ENCODE measurements at regions not wholly inside any gene's neighbourhood (a gene's known extent, or its start where the extent isn't known, plus 50 kb on each side); places are given as distances from the start of the nearest gene placed in this dataset.

DNA sequence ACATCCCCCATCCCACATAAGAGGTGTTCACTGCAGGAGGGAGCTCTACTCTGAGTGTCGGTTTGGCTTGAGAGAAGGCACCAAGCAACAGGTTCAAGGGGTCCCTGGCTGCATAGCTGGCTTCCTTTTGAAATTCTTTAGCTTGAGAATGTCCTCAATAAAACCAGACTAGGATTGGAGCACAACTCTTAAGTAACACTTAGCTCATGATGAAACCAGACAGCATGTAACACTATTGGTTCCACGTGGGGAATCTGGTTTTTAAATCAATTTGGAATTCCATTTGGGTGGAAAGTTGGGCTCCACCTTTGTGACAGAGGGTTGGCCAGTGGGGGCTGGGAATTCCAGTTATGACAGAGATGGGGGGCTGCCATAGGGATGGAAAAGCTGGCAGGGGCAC lies 281.2 kb downstream of the TLE3 start:
- intact Hi-C loops (cut with DNase I), result no loop called here
- Histone ChIP-seq H3K36me3 (no peaks in the 10 kb centered on the region), H3K4me3 (no peak overlapping the region), H3K27ac (no peak overlapping the region), H3K9me3 (no peaks in the 10 kb centered on the region), H3K4me1 (replicated peaks) (no peaks in the 10 kb centered on the region), H3K27me3 (replicated peaks; ENCODE audit: insufficient read depth) (no peaks in the 10 kb centered on the region)
- TF ChIP-seq, protein P1, sequence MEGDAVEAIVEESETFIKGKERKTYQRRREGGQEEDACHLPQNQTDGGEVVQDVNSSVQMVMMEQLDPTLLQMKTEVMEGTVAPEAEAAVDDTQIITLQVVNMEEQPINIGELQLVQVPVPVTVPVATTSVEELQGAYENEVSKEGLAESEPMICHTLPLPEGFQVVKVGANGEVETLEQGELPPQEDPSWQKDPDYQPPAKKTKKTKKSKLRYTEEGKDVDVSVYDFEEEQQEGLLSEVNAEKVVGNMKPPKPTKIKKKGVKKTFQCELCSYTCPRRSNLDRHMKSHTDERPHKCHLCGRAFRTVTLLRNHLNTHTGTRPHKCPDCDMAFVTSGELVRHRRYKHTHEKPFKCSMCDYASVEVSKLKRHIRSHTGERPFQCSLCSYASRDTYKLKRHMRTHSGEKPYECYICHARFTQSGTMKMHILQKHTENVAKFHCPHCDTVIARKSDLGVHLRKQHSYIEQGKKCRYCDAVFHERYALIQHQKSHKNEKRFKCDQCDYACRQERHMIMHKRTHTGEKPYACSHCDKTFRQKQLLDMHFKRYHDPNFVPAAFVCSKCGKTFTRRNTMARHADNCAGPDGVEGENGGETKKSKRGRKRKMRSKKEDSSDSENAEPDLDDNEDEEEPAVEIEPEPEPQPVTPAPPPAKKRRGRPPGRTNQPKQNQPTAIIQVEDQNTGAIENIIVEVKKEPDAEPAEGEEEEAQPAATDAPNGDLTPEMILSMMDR (IDR thresholded peaks at IDR 0.05), result no peak
- TF ChIP-seq POLR2A (IDR thresholded peaks at IDR 0.05) (no peak), POLR2AphosphoS5 (IDR thresholded peaks at IDR 0.05) (no peak)
- DNase-seq (ENCODE audit: low spot score), result no peak
- 80% methylated on average over 2 of the region's 2 CpGs for WGBS

DNA sequence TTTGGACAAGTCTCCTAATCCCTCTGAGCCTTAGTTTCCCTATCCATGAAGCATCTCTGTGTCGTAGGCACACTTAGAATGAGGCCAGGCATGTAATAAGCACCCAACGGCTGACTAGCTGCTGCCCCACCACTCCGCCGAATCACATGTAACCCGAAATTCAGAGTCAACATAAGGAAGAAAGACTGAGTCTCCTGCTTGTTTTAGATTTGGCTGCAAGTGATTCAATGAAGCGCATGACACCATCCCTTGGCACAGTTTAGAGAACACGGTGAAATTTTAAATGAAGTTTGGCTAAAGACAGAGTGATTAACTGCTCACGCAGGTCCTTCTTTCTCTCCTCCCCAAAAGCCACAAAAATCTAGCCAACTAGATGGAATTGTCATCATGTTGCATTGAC lies 279.2 kb downstream of the TLE3 start:
- Histone ChIP-seq H3K36me3 (no peaks in the 10 kb centered on the region), H3K4me1 (replicated peaks) (no peaks in the 10 kb centered on the region), H3K9me3 (no peaks in the 10 kb centered on the region), H3K4me3 (no peak overlapping the region), H3K27ac (no peak overlapping the region), H3K27me3 (replicated peaks; ENCODE audit: insufficient read depth) (no peaks in the 10 kb centered on the region)
- intact Hi-C loops (cut with DNase I), result no loop called here
- WGBS, result 28% methylated on average over 8 of the region's 8 CpGs
- DNase-seq (ENCODE audit: low spot score), result no peak
- TF ChIP-seq POLR2AphosphoS5 (IDR thresholded peaks at IDR 0.05), result peak; percentile 65
- TF ChIP-seq POLR2A (IDR thresholded peaks at IDR 0.05), result no peak
- TF ChIP-seq, protein P1 (IDR thresholded peaks at IDR 0.05), result no peak

DNA sequence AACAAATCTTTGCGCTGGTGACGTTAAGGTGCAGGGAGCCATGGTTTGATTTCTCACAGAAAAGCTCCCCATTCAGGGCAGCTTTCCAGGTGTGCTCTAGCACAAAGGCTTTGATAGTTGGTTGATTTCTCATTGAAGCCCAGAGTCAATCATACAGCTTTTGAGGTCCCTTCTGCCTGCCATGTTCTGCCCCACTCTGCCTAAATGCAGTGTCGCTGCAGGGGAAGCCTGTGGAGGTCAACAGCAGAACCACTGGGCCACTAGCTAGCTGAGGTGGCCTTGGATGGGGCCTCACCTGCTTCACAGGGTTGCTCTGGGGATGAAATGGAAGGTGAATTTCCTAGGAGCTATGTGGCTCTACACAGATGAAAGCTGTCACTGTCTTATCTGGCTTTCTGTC lies 278.3 kb downstream of the TLE3 start:
- 93% methylated on average over 3 of the region's 3 CpGs for WGBS
- no peak overlapping the region for H3K27ac ChIP-seq
- no peaks in the 10 kb centered on the region for H3K36me3 ChIP-seq
- TF ChIP-seq, protein P1 (IDR thresholded peaks at IDR 0.05), result no peak
- TF ChIP-seq POLR2AphosphoS5 (IDR thresholded peaks at IDR 0.05), result no peak
- no peak for TF ChIP-seq POLR2A (IDR thresholded peaks at IDR 0.05)
- no peaks in the 10 kb centered on the region for H3K27me3 ChIP-seq (replicated peaks; ENCODE audit: insufficient read depth)
- no peaks in the 10 kb centered on the region for H3K4me1 ChIP-seq (replicated peaks)
- no peak for DNase-seq (ENCODE audit: low spot score)
- no peaks in the 10 kb centered on the region for H3K9me3 ChIP-seq
- H3K4me3 ChIP-seq, result no peak overlapping the region
- intact Hi-C loops (cut with DNase I), result no loop called here

DNA sequence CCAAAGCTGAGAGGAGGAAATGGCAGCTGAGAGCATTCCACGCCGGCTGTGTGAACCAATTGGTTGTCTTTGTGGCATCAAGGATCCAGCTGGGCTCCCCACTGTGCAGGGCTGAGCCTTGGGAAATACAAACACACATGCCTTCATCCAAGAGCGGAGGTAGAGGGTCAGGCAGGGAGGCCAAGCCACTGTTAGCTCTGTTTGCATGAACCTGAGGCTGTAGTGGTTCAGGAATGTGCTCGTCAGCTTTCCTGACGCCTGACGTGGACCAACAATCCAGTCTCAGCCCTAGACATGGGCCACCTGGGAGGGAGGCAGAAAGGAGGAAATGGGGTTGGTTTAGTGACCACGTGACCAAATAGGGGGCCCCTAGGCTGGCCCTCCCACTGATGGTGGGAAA lies 276.9 kb downstream of the TLE3 start:
- DNase-seq (ENCODE audit: low spot score), result no peak
- Histone ChIP-seq H3K36me3 (no peaks in the 10 kb centered on the region), H3K4me1 (replicated peaks) (no peaks in the 10 kb centered on the region), H3K27me3 (replicated peaks; ENCODE audit: insufficient read depth) (no peaks in the 10 kb centered on the region), H3K9me3 (no peaks in the 10 kb centered on the region), H3K4me3 (no peak overlapping the region), H3K27ac (no peak overlapping the region)
- 90% methylated on average over 7 of the region's 7 CpGs for WGBS
- TF ChIP-seq, protein P1 (IDR thresholded peaks at IDR 0.05), result no peak
- TF ChIP-seq POLR2AphosphoS5 (IDR thresholded peaks at IDR 0.05) (no peak), POLR2A (IDR thresholded peaks at IDR 0.05) (no peak)
- intact Hi-C loops (cut with DNase I), result no loop called here

DNA sequence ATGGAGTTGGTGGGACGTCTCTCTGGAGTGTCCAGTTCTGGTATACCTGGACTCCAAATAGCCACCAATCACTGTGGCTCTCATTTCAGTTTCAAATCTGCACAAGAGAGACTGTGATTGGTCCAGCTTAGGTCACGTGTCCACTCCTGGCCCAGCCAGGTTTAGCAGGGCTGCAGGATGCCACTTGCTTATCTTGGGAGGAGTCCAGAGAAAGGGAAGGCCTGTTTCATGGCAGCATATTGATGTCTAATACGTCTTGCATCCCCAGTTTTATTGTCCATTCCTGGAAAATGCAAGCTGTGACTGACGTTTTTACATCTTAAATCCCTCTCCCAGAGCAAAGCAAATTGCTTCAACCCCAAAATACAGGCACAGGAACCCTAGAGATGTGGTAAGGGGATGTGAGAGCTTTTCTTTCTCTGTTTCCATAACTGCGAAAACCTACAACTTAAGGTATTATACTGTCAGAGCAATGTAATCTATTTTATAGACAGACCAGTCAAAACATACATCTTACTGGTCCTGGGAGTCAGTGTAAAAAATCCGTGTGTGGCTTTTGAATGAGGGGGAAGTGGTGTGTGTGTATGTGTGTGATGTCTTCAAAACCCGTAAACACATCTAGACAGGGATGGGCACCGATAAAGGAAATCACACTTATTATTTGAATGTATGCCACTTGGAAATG lies 274.4 kb downstream of the TLE3 start:
- no peak overlapping the region for H3K4me3 ChIP-seq
- H3K36me3 ChIP-seq, result no peaks in the 10 kb centered on the region
- intact Hi-C loops (cut with DNase I), result no loop called here
- no peaks in the 10 kb centered on the region for H3K9me3 ChIP-seq
- no peaks in the 10 kb centered on the region for H3K4me1 ChIP-seq (replicated peaks)
- no peak overlapping the region for H3K27ac ChIP-seq
- 64% methylated on average over 8 of the region's 8 CpGs for WGBS
- no peak for DNase-seq (ENCODE audit: low spot score)
- TF ChIP-seq POLR2A (IDR thresholded peaks at IDR 0.05) (no peak), POLR2AphosphoS5 (IDR thresholded peaks at IDR 0.05) (no peak)
- TF ChIP-seq, protein P1 (IDR thresholded peaks at IDR 0.05), result no peak
- H3K27me3 ChIP-seq (replicated peaks; ENCODE audit: insufficient read depth), result no peaks in the 10 kb centered on the region

Data from prostate gland (tissue), 2 donors.